ENCODE measurements at regions not wholly inside any gene's neighbourhood (a gene's known extent, or its start where the extent isn't known, plus 50 kb on each side); places are given as distances from the start of the nearest gene placed in this dataset.

DNA sequence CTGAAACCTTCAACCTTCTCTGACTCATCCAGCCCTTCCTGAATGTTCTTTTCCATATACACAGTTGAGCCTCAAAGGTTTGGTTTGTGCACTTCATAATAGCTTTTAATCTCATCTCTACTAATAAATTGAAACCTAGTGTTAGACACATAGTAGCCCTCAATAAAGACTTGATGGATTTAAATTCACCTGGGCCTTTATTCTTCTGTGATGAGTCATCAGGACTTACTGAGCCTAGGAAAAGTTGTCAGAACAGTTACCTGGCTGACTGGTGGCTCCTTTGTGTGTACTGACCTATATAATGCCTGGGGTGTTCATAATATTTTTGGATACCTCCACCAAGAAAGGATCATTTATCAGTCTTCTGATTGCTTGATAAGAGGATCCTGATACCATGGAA, 86.4 kb upstream of the NTF3 start (continued):
- TF ChIP-seq, protein P1, sequence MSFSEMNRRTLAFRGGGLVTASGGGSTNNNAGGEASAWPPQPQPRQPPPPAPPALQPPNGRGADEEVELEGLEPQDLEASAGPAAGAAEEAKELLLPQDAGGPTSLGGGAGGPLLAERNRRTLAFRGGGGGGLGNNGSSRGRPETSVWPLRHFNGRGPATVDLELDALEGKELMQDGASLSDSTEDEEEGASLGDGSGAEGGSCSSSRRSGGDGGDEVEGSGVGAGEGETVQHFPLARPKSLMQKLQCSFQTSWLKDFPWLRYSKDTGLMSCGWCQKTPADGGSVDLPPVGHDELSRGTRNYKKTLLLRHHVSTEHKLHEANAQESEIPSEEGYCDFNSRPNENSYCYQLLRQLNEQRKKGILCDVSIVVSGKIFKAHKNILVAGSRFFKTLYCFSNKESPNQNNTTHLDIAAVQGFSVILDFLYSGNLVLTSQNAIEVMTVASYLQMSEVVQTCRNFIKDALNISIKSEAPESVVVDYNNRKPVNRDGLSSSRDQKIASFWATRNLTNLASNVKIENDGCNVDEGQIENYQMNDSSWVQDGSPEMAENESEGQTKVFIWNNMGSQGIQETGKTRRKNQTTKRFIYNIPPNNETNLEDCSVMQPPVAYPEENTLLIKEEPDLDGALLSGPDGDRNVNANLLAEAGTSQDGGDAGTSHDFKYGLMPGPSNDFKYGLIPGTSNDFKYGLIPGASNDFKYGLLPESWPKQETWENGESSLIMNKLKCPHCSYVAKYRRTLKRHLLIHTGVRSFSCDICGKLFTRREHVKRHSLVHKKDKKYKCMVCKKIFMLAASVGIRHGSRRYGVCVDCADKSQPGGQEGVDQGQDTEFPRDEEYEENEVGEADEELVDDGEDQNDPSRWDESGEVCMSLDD (tag by site-specific recombination; IDR thresholded peaks at IDR 0.05), result no peak
- no peak for TF ChIP-seq ZNF600 (tag by site-specific recombination; IDR thresholded peaks at IDR 0.05)

DNA sequence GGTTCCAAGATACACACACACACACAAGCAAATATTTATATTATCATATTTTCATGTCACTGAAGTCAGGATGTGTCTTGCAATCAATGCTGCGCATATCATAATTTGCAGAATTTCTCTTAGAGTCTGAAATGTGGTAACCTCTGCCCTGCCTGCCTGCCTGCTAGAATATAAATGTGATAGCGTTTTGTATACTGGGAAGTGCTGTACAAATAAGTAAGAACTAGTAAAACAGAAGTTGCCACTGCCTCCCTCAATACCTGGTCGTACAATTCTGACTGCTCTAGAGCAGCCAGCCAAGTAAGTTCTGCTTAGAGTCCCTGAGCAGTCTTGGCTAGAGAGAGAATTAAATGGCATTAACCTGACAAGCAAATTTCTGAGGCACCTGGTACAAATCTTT, 83.9 kb upstream of the NTF3 start:
- CTCF ChIA-PET, result no interaction called here
- Histone ChIP-seq H3K36me3 (ENCODE audit: control insufficient read depth in 2 of 2, insufficient read depth in 1 of 2, low read length in 2 of 2) (no peaks in the 10 kb centered on the region), H3K9me3 (ENCODE audit: control insufficient read depth, insufficient read depth, low read depth, low read length) (no peaks in the 10 kb centered on the region), H3K27ac (ENCODE audit: extremely low read depth, low read depth, low read length) (no peak overlapping the region), H3K4me3 (ENCODE audit: low read depth, low read length) (no peak overlapping the region), H3K4me1 (ENCODE audit: control insufficient read depth, insufficient read depth, low read length) (no peaks in the 10 kb centered on the region)
- POLR2A ChIA-PET, result no interaction called here
- TF ChIP-seq EGR2 (tag by site-specific recombination; IDR thresholded peaks at IDR 0.05; ENCODE audit: low read depth) (no peak), ZNF654 (tag by site-specific recombination; IDR thresholded peaks at IDR 0.05; ENCODE audit: low read depth) (no peak), ZNF623 (tag by site-specific recombination; IDR thresholded peaks at IDR 0.05) (no peak), ZNF335 (tag by site-specific recombination; conservative IDR thresholded peaks at IDR 0.05) (no peak), ZNF544 (tag by site-specific recombination; IDR thresholded peaks at IDR 0.05) (no peak)
- TF ChIP-seq, protein P2, sequence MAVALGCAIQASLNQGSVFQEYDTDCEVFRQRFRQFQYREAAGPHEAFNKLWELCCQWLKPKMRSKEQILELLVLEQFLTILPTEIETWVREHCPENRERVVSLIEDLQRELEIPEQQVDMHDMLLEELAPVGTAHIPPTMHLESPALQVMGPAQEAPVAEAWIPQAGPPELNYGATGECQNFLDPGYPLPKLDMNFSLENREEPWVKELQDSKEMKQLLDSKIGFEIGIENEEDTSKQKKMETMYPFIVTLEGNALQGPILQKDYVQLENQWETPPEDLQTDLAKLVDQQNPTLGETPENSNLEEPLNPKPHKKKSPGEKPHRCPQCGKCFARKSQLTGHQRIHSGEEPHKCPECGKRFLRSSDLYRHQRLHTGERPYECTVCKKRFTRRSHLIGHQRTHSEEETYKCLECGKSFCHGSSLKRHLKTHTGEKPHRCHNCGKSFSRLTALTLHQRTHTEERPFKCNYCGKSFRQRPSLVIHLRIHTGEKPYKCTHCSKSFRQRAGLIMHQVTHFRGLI (tag by site-specific recombination; IDR thresholded peaks at IDR 0.05), result no peak
- TF ChIP-seq, protein P3, sequence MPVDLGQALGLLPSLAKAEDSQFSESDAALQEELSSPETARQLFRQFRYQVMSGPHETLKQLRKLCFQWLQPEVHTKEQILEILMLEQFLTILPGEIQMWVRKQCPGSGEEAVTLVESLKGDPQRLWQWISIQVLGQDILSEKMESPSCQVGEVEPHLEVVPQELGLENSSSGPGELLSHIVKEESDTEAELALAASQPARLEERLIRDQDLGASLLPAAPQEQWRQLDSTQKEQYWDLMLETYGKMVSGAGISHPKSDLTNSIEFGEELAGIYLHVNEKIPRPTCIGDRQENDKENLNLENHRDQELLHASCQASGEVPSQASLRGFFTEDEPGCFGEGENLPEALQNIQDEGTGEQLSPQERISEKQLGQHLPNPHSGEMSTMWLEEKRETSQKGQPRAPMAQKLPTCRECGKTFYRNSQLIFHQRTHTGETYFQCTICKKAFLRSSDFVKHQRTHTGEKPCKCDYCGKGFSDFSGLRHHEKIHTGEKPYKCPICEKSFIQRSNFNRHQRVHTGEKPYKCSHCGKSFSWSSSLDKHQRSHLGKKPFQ (tag by site-specific recombination; IDR thresholded peaks at IDR 0.05), result no peak

DNA sequence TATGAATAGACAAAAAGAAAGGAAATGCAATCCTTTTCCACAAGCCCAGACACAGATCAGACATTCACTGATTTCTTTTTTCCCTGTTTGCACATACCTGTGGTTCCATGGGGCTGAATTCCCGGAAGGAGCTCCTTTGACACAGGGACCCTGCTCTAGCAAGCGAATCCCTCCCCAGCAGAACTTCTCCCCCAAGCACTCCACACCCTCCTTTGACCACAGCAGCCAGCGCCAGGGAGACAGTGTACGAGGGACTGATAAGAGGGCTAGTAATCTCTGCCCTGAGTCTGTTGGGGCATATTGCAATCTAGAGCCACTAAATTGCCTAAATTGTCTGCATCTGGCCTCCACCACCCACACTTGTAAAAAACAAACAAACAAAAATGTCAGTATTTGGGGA, 83.4 kb upstream of the NTF3 start:
- H3K4me3 ChIP-seq (ENCODE audit: low read depth, low read length), result no peak overlapping the region
- ChIA-PET POLR2A (no interaction called here), CTCF (no interaction called here)
- TF ChIP-seq, protein P4, sequence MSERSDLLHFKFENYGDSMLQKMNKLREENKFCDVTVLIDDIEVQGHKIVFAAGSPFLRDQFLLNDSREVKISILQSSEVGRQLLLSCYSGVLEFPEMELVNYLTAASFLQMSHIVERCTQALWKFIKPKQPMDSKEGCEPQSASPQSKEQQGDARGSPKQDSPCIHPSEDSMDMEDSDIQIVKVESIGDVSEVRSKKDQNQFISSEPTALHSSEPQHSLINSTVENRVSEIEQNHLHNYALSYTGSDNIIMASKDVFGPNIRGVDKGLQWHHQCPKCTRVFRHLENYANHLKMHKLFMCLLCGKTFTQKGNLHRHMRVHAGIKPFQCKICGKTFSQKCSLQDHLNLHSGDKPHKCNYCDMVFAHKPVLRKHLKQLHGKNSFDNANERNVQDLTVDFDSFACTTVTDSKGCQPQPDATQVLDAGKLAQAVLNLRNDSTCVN (tag by site-specific recombination; optimal IDR thresholded peaks at IDR 0.05), result no peak
- TF ChIP-seq ZNF391 (tag by site-specific recombination; IDR thresholded peaks at IDR 0.05; ENCODE audit: borderline replicate concordance, low read depth) (no peak), ZFHX2 (tag by site-specific recombination; conservative IDR thresholded peaks at IDR 0.05) (0 out of 2 replicates have a peak, but pooled peaks have one; percentile 9), TRIM28 (IDR thresholded peaks at IDR 0.05; ENCODE audit: borderline replicate concordance, low read length) (peak; percentile 37; the same call in 1 of the 2 replicates)
- TF ChIP-seq, protein P5, sequence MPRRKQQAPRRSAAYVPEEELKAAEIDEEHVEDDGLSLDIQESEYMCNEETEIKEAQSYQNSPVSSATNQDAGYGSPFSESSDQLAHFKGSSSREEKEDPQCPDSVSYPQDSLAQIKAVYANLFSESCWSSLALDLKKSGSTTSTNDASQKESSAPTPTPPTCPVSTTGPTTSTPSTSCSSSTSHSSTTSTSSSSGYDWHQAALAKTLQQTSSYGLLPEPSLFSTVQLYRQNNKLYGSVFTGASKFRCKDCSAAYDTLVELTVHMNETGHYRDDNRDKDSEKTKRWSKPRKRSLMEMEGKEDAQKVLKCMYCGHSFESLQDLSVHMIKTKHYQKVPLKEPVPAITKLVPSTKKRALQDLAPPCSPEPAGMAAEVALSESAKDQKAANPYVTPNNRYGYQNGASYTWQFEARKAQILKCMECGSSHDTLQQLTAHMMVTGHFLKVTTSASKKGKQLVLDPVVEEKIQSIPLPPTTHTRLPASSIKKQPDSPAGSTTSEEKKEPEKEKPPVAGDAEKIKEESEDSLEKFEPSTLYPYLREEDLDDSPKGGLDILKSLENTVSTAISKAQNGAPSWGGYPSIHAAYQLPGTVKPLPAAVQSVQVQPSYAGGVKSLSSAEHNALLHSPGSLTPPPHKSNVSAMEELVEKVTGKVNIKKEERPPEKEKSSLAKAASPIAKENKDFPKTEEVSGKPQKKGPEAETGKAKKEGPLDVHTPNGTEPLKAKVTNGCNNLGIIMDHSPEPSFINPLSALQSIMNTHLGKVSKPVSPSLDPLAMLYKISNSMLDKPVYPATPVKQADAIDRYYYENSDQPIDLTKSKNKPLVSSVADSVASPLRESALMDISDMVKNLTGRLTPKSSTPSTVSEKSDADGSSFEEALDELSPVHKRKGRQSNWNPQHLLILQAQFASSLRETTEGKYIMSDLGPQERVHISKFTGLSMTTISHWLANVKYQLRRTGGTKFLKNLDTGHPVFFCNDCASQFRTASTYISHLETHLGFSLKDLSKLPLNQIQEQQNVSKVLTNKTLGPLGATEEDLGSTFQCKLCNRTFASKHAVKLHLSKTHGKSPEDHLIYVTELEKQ (tag by site-specific recombination; IDR thresholded peaks at IDR 0.05; ENCODE audit: borderline replicate concordance), result no peak
- H3K9me3 ChIP-seq (ENCODE audit: control insufficient read depth, insufficient read depth, low read depth, low read length), result no peaks in the 10 kb centered on the region
- H3K27ac ChIP-seq (ENCODE audit: extremely low read depth, low read depth, low read length), result no peak overlapping the region
- H3K4me1 ChIP-seq (ENCODE audit: control insufficient read depth, insufficient read depth, low read length), result no peaks in the 10 kb centered on the region
- H3K36me3 ChIP-seq (ENCODE audit: control insufficient read depth in 2 of 2, insufficient read depth in 1 of 2, low read length in 2 of 2), result no peaks in the 10 kb centered on the region
